DMS153 treated with DMSO at 0.1 percent for 48 hours (cell line): ENCODE measurements at regions not wholly inside any gene's neighbourhood (a gene's known extent, or its start where the extent isn't known, plus 50 kb on each side); places are given as distances from the start of the nearest gene placed in this dataset.
"Not testable (repeated sequence)": the region's sequence is repeated elsewhere in the genome, so short reads cannot be mapped to it uniquely, and the experiment has no call there.

Source experiments
- DNase-seq: peaks from one replicate; lab custom pipeline; 2025; ENCODE audit not compliant: unreplicated experiment; lab: John Stamatoyannopoulos, UW

DNA sequence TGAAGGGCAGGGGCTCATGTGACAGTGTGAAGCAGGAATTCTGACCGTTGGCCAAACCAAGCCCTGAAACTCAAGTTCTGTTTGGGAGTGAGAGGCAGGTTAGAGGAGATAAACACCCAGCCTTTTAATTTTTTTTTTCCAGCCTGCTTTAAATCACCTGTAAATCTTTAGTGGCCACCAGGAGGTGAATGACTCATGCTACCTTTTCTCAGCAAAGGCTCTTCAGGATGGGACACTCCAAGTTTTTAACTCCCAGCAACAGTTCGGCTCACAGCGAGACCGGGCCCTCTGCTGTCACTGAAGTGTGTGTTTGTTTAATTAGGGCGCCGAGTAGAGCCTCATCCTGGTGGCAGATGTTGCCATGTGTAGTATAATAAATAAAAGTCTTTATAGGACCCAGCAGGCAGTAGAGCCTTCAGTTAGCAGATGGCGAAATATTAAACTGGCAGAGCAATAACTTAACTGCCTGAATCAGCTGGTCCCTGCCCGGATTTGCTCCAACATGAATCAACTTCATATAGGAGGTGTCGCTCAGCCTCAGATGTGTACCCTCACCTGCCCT, 180.3 kb downstream of the NPIPA7 start:
- DNase-seq, result not testable (repeated sequence)

DNA sequence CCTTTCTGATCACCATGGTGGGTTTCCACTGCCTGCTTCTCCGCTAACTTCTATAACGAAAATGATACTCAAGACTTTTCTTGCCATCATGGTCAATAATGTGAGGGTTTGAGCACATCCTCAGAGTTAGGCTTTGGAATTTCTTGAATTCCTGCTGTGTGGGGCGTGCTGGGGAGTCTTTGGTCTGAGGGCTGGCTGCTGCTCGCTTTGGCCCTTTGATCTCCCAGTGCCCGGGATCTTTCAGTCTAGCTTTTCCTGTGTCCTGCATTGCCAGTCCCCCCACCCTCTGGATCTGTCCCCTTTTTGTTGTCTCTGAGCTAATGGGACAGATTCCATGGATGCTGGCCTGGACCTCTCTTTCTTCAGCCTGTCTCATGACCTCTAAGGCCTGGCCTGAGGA, 182.6 kb downstream of the NPIPA7 start:
- not testable (repeated sequence) for DNase-seq

DNA sequence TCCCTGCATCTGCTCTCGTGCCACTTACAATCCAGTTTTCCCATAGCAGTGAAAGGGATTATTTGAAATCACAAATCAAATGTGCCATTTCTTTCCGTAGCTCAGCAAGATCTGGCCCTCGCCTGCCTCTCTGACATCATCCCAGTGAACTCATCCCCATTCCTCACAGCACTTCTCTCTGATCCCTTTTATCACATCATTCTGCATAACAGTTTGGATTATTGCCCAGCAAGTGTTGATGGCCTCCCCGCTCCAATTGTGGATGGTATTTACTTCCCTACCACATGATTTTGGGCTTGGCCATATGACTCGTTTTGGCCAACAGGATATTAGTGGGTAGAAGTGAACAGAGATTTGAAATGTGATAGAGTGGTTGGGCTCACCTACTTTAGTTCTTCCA, 185.0 kb downstream of the NPIPA7 start:
- not testable (repeated sequence) for DNase-seq

DNA sequence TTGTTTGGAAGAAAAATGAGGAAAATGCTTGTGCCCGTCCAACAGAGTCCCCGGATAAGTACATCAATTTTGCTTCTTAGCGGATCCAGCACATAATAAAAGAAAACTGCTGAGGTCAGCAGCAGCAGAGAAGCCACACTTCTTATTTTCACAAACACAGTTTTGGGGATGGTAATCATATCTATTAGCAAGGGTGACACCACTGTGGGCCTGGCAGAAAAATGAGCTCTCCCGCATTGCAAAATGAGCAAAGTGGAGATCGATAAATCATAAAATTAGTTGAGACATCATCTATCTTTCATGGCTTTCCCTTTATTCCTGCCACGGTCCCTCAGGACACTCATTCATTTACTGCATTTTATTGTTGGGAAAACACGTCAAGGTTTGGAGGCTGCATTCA, 186.4 kb downstream of the NPIPA7 start:
- DNase-seq, result not testable (repeated sequence)

DNA sequence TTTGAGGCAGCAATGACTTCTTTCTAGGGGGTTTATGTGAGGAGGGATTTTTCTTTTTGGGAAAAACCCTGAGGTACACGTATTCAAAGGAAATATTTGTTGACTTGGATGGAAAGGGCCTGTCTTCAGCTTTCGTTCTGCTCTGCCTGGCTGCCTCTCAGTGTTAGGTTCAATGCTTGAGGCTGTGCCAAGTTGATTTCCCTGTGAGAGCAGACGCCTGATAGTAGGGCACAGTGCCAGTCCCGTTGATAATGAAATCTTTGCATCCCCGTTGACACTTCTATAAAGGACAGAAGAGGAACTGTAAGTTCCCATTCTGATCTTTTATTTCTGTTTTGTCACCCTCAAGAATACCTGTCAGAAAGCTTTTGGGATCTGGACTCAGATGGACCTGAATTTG, 191.1 kb downstream of the NPIPA7 start:
- peak; percentile 60 for DNase-seq

DNA sequence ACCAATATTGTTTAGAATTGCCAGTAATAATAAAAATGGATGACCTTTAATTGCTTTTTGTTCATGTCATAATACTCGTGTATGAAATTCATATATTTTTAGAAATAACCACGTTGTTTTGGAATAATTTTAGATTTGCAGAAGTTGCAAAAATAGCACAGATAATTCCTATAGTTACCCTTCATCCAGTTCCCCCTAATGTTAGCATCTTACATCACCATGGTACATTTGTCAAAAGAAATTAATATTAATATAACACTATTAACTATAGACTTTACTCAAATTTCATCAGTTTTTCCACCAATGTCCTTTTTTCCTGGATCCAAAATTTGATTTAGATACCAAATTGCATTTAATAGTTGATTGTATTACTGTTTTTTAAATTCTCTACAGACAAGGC, 191.9 kb downstream of the NPIPA7 start:
- not testable (repeated sequence) for DNase-seq

DNA sequence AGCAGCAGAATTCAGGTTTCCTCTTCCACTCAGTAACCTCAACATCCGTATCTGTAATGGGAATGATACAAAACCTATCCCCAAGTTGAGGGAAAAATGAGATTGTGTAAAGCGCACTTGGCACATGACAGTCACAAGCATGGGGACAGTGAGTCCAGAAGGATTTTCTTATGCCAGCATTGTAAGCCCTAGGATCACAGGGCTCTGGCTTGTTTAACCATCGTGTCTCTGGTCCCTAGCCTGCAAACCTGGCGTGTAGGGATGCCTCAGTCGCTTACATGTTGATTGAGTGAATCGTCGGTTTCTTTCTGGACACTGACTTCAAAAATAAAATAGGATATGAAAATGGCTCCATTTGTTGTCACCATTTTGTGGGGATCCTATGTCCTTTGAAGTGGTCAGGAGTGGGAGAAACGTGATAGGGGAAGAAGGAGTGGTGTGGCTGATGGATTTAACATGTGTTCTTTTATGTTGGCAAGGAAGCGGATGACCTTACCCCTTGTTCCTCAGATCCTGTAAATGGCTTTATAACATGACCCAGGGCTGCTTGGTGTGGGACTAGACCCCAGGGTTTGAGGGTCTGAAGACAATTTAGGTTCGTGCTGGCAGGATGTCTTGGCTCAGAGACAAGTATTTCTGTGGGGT, 193.3 kb downstream of the NPIPA7 start:
- not testable (repeated sequence) for DNase-seq

DNA sequence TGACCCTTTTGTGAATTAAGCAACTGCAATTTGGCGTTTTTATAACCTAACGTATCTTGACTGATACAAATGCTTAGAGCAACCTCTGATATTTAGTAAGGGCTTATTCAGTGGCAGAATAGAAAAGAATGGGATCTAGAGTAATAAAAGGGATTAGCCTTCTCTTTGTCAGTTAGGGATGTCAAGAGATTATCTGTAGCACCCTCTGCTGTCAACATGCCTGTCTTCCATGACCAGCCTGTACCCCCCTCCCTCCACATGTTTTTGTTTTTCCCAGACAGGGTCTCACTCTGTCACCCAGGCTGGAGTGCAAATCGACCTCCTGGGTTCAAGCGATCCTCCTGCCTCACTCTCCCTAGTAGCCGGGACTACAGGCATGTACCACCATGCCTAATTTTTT, 198.1 kb downstream of the NPIPA7 start:
- peak; percentile 32 for DNase-seq

DNA sequence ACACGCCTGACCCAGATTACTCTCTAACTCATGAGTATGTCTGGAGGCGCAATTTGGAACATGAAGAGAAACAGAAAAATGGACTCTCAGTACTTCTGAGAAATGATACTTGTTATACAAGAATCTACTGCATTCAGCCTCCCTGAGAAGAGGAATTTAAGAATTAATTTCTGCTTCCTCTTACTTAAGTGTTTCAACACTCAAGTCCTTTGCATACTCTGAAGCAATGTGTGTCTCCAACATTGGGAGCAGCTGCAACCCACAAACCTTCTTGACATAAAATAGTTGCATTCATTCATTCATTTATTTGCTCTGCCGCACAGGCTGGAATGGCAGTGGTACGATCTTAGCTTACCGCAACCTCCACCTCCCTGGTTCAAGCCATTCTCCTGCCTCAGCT, 199.8 kb downstream of the NPIPA7 start:
- no peak for DNase-seq

DNA sequence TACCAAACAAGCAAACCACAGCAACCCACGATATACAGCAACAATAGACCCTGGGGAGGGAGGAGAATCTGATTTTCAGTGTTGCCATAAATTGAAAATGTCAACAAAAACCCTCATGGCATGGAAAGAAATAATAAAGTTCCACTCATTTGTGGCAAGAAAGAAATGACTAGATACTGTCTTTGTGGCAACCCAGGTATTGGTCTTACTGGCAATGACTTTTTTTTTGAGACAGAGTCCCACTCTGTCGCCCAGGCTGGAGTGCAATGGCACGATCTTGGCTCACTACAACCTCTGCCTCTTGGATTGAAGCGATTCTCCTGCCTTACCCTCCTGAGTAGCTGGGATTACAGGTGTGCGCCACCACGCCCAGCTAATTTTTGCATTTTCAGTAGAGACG, 204.0 kb downstream of the NPIPA7 start:
- DNase-seq, result not testable (repeated sequence)

DNA sequence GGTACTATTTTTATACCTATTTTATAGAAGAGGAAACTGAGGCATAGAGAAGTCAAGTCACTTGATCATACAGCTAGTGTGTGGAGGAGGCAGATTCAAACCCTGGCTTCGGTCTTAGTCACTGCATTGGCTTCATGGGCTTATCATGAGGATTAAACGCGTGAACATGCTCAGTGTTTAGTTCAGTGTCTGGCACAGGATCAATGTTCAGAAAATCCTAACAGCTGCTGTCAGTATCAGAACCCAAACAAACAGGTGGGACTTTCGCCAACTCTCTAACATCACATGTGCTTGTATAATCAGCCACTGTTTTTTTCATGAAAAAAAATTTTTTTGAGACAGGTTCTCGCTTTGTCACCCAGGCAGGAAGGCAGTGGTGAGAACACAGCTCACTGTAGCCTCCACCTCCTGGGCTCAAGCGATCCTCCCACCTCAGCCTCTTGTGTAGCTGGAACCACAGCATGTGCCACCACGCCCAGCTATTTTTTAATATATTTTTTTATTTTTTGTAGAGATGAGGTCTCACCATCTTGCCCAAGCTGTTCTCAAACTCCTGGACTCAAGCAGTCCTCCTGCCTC, 207.2 kb downstream of the NPIPA7 start:
- not testable (repeated sequence) for DNase-seq

DNA sequence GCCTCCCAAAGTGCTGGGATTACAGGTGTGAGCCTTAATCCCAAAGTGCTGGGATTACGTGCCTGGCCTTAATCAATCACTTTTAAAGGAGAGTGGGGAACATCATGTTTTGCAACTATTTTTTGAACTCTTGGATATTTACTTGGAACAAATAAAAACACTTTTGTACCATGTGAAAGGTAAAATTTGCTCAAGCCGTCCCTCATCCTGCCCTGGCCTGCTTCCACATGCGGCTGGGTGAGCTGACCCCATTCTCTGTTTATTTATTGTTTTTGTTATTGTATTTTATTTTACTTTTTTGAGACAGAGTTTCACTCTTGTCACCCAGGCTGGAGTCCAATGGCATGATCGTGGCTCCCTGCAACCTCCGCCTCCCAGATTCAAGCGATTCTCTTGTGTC, 208.0 kb downstream of the NPIPA7 start:
- DNase-seq, result not testable (repeated sequence)

DNA sequence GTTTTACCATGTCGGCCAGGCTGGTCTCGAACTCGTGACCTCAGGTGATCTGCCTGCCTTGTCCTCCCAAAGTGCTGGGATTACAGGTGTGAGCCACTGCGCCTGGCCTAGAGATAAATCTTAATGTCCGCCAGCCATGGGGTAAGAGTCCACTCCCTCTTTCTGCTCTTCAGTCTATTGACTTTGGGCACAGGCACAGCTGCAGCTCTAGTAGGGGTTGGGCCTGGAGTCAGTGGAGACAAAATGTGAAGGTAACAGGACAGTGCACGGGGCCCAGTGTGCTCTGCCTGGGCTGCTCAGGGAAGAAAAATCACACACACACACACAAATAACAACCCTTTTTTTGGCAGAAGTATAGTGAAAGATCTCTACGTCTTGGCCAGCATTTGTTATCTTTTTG, 209.5 kb downstream of the NPIPA7 start:
- DNase-seq, result not testable (repeated sequence)

DNA sequence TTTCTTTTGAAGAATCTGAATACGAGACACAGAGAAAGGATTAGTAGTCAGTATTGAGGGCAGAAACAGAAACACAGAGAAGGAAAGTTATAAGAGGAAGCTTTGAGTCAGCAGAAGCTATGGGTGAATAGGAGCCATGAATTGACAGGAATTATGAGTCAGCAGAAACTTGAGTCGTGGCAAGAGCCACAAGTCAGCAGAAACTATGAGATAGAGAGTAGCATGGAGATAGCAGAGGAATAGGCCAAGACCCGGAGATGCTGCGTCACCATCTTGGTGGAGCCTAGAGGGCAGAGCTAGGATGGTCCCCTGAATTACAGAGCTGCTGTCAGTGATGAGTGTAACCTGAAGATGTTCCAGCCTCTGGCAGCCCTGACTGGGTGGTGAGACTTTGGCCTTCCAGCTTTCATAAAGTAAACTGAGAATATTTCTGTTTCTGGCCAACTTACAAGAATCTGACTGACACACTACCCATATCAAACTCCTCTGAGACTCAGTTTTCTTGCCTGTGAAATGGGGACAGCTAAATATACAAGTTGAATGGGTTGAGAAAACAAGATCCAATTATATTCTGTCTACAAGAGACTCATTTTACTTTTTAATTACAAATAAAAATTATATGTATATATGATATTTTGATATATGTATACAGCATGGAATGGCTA, 211.8 kb downstream of the NPIPA7 start:
- DNase-seq, result not testable (repeated sequence)

DNA sequence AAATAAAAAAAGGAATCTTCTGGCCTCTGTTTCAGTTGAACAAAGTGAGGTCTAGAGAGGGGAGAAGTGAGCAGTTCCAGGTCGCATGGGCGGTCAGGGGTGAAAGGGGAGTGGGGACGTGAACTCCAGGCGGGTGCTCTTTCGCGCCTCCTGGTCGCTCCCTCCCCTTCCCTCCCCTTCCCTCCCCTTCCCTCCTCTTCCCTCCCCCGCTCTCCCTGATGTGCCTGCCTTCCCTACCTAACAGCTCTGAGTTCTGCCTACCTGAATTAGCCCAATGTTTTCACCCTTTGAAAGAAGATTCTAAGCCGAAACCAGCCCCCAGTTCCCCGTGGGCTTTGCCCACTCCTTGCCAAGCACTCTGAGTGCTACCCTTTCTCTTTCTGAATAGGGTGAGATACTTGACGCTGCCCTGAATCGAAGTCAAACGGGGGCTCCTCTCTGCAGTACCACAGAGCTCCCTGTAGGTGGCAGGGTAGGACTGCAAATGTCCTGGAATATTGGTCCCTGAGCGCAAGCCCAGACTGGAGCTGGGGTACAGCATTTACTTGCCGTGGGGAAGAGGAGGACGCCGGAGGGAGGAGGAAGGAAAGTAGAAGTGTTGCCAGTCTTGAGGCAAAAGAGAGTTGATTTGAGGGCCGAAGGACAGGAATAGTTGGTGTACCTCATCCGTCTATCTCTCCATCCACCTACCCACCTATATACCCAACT, 214.4 kb downstream of the NPIPA7 start:
- DNase-seq, result peak; percentile 3

DNA sequence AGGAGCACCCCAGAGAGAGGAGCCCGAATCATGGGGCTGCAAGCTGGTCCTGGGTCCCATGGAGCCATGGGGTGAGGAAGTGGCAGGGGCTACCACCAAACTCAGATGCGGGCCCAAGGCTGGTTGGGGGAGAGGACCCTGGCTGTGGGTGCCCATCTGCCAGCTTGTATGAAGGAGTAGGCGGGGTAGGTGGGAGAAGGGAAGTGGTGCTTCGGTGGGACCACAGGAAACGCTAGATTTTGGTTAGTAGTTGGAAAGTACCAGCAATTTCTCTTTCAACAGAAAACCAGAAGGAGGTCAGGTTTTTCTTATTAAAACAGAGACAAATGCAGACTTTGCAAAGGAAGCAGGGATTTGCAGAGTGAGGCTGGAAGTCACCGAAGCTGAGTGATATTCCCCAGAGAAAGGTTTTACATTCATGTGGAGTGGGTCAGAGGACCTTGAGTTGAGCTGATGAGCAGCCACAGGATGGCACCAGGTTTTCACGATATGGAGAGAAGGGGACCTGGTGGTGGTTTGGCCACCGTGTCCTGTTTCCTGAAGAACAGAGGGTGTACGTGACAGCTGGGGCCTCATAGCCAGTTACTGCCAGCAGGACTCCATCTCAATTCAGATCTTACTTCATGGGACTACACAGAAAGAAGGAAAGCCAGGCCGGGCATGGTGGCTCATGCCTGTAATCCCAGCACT, 216.2 kb downstream of the NPIPA7 start:
- not testable (repeated sequence) for DNase-seq

DNA sequence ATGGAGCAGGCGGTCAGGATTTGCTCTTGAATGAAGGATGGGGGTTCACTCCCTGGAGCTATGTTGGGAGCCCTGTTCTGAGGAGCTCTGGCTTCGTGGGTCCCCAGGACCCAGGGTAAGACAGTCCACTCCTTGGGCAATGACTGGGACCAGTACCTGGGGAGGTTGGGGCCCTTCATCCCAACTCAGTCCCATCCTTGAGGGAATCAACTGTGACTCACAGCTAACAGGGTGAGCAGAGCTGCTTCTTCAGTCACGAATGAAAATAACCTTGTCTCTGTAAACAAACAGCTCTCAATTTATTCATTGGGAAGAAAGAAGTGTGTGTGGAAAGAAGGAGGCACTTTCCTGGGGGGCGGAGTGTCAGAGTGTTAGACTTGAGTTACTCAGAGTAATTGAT, 222.3 kb downstream of the NPIPA7 start:
- DNase-seq, result not testable (repeated sequence)

DNA sequence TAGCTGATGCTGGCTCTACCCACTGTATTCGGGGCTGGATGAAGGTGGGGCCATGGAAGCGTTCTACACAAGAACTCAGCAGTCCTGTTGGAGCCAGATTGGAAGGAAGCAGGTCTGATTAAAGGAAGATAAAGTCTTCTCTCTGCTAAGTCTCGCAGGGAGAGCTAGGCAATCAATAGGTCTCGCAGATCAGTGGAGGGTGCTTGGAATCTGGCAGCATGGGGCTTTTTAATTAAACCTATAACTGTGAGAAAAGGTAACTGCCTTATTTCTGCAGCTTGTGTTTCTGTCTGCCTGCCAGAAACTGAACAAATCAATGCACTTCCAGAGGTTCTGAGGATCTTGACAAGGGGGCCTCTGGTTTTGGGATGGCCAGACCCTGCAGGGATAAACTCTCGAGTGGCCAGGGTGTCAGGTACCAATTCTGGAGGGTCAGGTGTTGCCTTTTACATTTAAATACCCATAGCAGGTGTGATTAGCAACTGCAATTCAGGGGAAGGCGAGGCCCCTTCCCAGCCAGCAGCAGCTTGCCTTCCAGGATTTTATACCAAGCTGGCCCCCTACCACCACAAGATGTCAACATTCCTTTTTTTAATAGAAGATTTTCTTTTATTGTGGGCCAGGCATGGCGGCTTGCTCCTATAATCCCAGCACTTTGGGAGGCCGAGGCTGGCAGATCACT, 228.6 kb downstream of the NPIPA7 start:
- not testable (repeated sequence) for DNase-seq

DNA sequence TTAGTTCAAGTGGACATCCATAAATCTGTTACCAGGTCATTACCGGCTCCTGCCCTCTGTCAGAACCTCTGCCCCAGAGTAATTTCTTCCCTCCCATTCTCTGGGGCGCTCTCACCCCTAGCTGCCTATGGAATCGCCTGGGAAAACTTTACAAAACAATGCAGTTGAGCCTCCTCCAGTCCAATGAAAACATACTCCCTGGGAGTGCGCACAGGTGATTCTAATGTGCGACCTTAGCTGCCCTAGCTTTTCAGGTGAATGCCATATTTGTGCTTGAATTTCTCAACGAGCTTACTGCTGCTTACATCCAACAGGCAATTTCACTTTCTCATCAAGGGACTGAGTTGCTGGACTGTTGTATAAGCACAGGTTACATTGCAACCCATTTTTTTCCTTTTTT, 230.7 kb downstream of the NPIPA7 start:
- not testable (repeated sequence) for DNase-seq

DNA sequence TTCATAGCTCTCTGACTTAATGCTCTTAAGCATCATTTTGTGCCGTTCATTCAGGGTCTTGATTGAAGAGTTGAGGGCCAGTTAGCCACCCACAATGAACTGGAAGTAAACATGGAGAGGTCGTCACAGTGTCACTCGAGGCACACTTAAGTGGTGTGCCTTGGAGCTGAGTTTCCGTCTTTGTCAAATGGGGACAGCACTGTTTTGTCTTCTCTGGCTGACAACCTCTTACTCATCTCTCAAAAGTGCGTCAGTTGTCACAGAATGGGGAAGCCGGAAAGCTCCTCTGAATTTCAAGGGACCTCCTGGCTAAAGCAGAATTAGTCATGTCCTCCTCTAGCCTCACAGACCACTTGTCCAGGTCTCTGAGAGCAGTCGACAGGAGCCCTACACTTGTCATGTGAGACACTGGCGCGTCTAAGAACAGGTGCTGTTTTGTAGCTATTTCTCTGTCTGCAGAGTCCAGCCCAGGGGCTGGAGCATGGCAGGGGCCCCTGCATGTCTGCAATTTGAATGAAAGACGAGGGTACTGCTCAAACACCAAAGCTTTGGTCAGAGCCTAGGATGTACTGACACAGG, 231.5 kb downstream of the NPIPA7 start:
- DNase-seq, result not testable (repeated sequence)
